HEK293 (cell line): ENCODE measurements at regions not wholly inside any gene's neighbourhood (a gene's known extent, or its start where the extent isn't known, plus 50 kb on each side); places are given as distances from the start of the nearest gene placed in this dataset.

Experiments
- CTCF ChIA-PET: fragments of 350-600 bp; formaldehyde crosslinking; extraction: SDS; loops from one replicate; lab custom pipeline; 2021; ENCODE audit warnings: antibody characterized with exemption; lab: Yijun Ruan, JAX
- POLR2A ChIA-PET: fragments of 300-600 bp; formaldehyde crosslinking; extraction: SDS; loops from one replicate; lab custom pipeline; 2020; ENCODE audit warnings: antibody characterized with exemption, inconsistent platforms; lab: Yijun Ruan, JAX
- H3K27ac ChIP-seq: fragments of 200-500 bp; sonication (Bioruptor generic); 2 replicates; pipeline ENCODE4 v1.5.1; 2014; ENCODE audit warnings: low read depth, low read length, control low read depth, inconsistent platforms; ENCODE audit errors: extremely low read depth
- H3K36me3 ChIP-seq, 2 experiments: fragments of 200-500 bp in 1 of 2; sonication (Bioruptor generic) in 1 of 2; 1 replicate in 1 of 2; 2 replicates in 1 of 2; pipeline ENCODE4 v1.5.1; 2014 to 2017; ENCODE audit warnings: inconsistent platforms in 2 of 2, low read length in 2 of 2; ENCODE audit not compliant: control insufficient read depth in 2 of 2, insufficient read depth in 1 of 2
- H3K4me1 ChIP-seq: fragments of 200-500 bp; sonication (Bioruptor generic); 2 replicates; pipeline ENCODE4 v1.5.1; 2014; ENCODE audit warnings: mild to moderate bottlenecking, low read length, inconsistent platforms; ENCODE audit not compliant: control insufficient read depth, insufficient read depth
- H3K4me3 ChIP-seq: 2 replicates; pipeline ENCODE4 v1.5.1; 2011; ENCODE audit warnings: low read depth, mild to moderate bottlenecking, control low read depth, low read length, moderate library complexity
- H3K9me3 ChIP-seq: fragments of 200-500 bp; sonication (Bioruptor generic); 2 replicates; pipeline ENCODE4 v1.5.1; 2014; ENCODE audit warnings: low read depth, low read length, inconsistent platforms; ENCODE audit not compliant: control insufficient read depth, insufficient read depth
- EGR2 ChIP-seq: fragments of 450-650 bp; formaldehyde crosslinking; IDR thresholded peaks from 2 replicates; pipeline ENCODE4 v1.5.1; 2016; ENCODE audit warnings: low read depth, missing biosample characterization, missing genetic modification characterization
- GFI1B ChIP-seq: fragments of 450-650 bp; formaldehyde crosslinking; IDR thresholded peaks from 2 replicates; pipeline ENCODE4 v1.5.1; 2016; ENCODE audit warnings: missing biosample characterization, missing genetic modification characterization
- KLF8 ChIP-seq: fragments of 450-650 bp; formaldehyde crosslinking; IDR thresholded peaks from 2 replicates; pipeline ENCODE4 v1.5.1; 2016; ENCODE audit warnings: missing biosample characterization, missing genetic modification characterization
- SETDB1 ChIP-seq: IDR thresholded peaks from one replicate; pipeline ENCODE4 v1.6.1; 2017; ENCODE audit warnings: mild to moderate bottlenecking, low read length, moderate library complexity, mixed read lengths; ENCODE audit not compliant: insufficient read length
- SP3 ChIP-seq: fragments of 450-650 bp; formaldehyde crosslinking; IDR thresholded peaks from 2 replicates; pipeline ENCODE4 v1.5.1; 2016; ENCODE audit warnings: missing biosample characterization, missing genetic modification characterization
- ZBTB8A ChIP-seq: fragments of 450-650 bp; formaldehyde crosslinking; IDR thresholded peaks from 2 replicates; pipeline ENCODE4 v1.5.1; 2016; ENCODE audit warnings: missing biosample characterization, missing genetic modification characterization
- ZFP37 ChIP-seq: fragments of 450-650 bp; formaldehyde crosslinking; IDR thresholded peaks from 2 replicates; pipeline ENCODE4 v1.5.1; 2016; ENCODE audit warnings: missing biosample characterization, missing genetic modification characterization
- ZNF10 ChIP-seq: fragments of 450-650 bp; formaldehyde crosslinking; IDR thresholded peaks from 2 replicates; pipeline ENCODE4 v1.5.1; 2017; ENCODE audit warnings: missing biosample characterization, missing genetic modification characterization
- ZNF2 ChIP-seq: fragments of 450-650 bp; formaldehyde crosslinking; IDR thresholded peaks from 2 replicates; pipeline ENCODE4 v1.5.1; 2016; ENCODE audit warnings: missing biosample characterization, missing genetic modification characterization
- ZNF274 ChIP-seq, 2 experiments: fragments of 200-500 bp in 1 of 2; fragments of 450-650 bp in 1 of 2; sonication (Bioruptor generic) in 1 of 2; formaldehyde crosslinking in 1 of 2; IDR thresholded peaks; 2 replicates each; pipeline versions ENCODE4 v1.5.1 to v1.6.1; 2014 to 2016; ENCODE audit warnings: borderline replicate concordance in 1 of 2, inconsistent platforms in 1 of 2, low read length in 1 of 2, missing biosample characterization in 1 of 2, missing genetic modification characterization in 1 of 2
- ZNF529 ChIP-seq: fragments of 450-650 bp; formaldehyde crosslinking; IDR thresholded peaks from 2 replicates; pipeline ENCODE4 v1.5.1; 2017; ENCODE audit warnings: missing genetic modification characterization, missing biosample characterization; ENCODE audit not compliant: insufficient replicate concordance
- ZNF585B ChIP-seq: fragments of 450-650 bp; formaldehyde crosslinking; IDR thresholded peaks from 2 replicates; pipeline ENCODE4 v1.5.1; 2016; ENCODE audit warnings: missing biosample characterization, missing genetic modification characterization
- ZNF596 ChIP-seq: fragments of 450-650 bp; IDR thresholded peaks from 2 replicates; pipeline ENCODE4 v1.5.0; 2018; ENCODE audit warnings: missing biosample characterization, mild to moderate bottlenecking, missing genetic modification characterization, moderate library complexity
- ZNF654 ChIP-seq: fragments of 450-650 bp; formaldehyde crosslinking; IDR thresholded peaks from 2 replicates; pipeline ENCODE4 v1.5.1; 2016; ENCODE audit warnings: low read depth, missing biosample characterization, missing genetic modification characterization
- ZNF670 ChIP-seq: fragments of 450-650 bp; formaldehyde crosslinking; IDR thresholded peaks from 2 replicates; pipeline ENCODE4 v1.5.1; 2016; ENCODE audit warnings: missing biosample characterization, missing genetic modification characterization, low read depth
- ZNF677 ChIP-seq: fragments of 450-650 bp; IDR thresholded peaks from 2 replicates; pipeline ENCODE4 v1.5.0; 2018; ENCODE audit warnings: missing biosample characterization, mild to moderate bottlenecking, missing genetic modification characterization, moderate library complexity
- ZNF830 ChIP-seq: fragments of 450-650 bp; IDR thresholded peaks from 2 replicates; pipeline ENCODE4 v1.5.0; 2018; ENCODE audit warnings: missing biosample characterization, missing genetic modification characterization, low read depth, mild to moderate bottlenecking, moderate library complexity
- TF ChIP-seq, protein P1 (sequence below): fragments of 450-650 bp; formaldehyde crosslinking; IDR thresholded peaks from 2 replicates; pipeline ENCODE4 v1.5.1; 2016; ENCODE audit warnings: missing biosample characterization, missing genetic modification characterization
- TF ChIP-seq, protein P2 (sequence below): fragments of 450-650 bp; formaldehyde crosslinking; IDR thresholded peaks from 2 replicates; pipeline ENCODE4 v1.5.1; 2016; ENCODE audit warnings: missing biosample characterization, missing genetic modification characterization, low read depth
- TF ChIP-seq, protein P3 (sequence below): fragments of 450-650 bp; formaldehyde crosslinking; IDR thresholded peaks from 2 replicates; pipeline ENCODE4 v1.5.1; 2016; ENCODE audit warnings: missing biosample characterization, missing genetic modification characterization

DNA sequence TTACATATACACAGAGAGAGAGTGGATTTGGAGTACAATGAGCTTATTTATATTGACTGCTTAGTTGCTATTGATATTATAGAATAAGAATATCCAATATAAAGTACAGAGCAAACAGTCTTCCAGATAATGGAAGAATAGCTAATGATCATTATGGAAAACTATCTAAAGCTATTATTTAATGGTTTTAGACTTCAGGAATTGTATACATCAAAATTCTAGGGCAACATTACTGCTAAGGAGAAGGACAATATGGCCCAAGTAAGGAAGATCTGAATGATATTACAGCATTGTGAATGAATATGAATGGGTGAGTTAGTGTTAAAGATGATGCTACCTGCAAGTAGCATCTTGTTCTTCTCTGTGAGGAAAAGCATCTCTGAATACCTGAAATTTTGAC is 604.2 kb upstream of the PCDH20 start:
- H3K9me3 ChIP-seq, result no peaks in the 10 kb centered on the region
- no peak overlapping the region for H3K27ac ChIP-seq
- H3K4me3 ChIP-seq, result no peak overlapping the region
- CTCF ChIA-PET, result no interaction called here
- POLR2A ChIA-PET, result no interaction called here
- H3K36me3 ChIP-seq, result no peaks in the 10 kb centered on the region
- H3K4me1 ChIP-seq, result no peaks in the 10 kb centered on the region
- TF ChIP-seq ZNF529 (tag by site-specific recombination) (no peak), EGR2 (tag by site-specific recombination) (no peak)
- TF ChIP-seq, protein P1, sequence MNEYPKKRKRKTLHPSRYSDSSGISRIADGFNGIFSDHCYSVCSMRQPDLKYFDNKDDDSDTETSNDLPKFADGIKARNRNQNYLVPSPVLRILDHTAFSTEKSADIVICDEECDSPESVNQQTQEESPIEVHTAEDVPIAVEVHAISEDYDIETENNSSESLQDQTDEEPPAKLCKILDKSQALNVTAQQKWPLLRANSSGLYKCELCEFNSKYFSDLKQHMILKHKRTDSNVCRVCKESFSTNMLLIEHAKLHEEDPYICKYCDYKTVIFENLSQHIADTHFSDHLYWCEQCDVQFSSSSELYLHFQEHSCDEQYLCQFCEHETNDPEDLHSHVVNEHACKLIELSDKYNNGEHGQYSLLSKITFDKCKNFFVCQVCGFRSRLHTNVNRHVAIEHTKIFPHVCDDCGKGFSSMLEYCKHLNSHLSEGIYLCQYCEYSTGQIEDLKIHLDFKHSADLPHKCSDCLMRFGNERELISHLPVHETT (tag by site-specific recombination), result no peak

DNA sequence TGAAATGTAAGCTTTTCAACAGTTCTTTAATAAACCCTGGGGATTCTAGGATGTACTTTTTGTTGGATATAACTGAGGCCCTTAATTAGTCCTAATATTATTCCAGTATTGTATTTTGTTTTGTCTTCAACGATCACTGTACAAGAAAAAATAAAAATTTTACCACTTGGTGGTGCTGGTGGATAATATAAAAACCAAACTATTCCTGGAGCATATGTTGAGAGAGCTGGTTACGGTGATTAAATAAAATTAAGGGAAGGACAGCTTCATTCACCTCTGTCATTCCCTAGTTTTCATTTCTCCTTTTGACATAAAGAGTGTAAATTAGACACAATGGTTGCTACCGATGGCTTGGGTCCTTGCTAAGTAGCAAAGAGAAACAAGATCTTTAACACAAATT is 598.6 kb upstream of the PCDH20 start:
- Histone ChIP-seq H3K4me3 (no peak overlapping the region), H3K4me1 (no peaks in the 10 kb centered on the region), H3K9me3 (no peaks in the 10 kb centered on the region), H3K27ac (no peak overlapping the region), H3K36me3 (no peaks in the 10 kb centered on the region)
- ChIA-PET CTCF (interaction anchor here (0.5 to 2.0 kb wide), 6 partner anchors 24 to 344 kb away, joined by 3 to 8 read pairs (median 6); no protein-coding TSS in a partner anchor), POLR2A (no interaction called here)
- no peak for TF ChIP-seq SETDB1
- peak; percentile 39 for TF ChIP-seq ZNF654 (tag by site-specific recombination)

DNA sequence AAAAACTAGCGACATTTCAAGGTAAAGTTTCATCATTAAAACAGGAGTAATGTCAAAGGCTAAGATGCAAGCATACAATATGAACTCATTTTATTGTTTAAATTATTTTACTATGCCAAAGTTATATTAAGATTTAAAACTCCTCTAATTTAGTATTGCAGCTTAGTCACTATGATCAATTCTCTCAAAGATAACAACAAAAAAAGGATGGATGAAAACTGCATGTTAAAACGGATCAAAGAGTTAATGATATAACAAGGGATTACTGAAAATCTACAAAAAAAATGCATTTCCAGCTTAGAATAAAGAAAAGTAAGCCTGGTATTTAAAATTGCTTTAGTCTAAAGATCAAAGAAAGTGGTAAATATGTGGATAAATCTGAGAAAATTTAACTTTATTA is 587.8 kb upstream of the PCDH20 start:
- Histone ChIP-seq H3K27ac (no peak overlapping the region), H3K4me3 (no peak overlapping the region), H3K4me1 (no peaks in the 10 kb centered on the region), H3K9me3 (no peaks in the 10 kb centered on the region), H3K36me3 (no peaks in the 10 kb centered on the region)
- CTCF ChIA-PET, result no interaction called here
- POLR2A ChIA-PET, result no interaction called here
- TF ChIP-seq ZNF10 (tag by site-specific recombination), result no peak
- TF ChIP-seq, protein P2, sequence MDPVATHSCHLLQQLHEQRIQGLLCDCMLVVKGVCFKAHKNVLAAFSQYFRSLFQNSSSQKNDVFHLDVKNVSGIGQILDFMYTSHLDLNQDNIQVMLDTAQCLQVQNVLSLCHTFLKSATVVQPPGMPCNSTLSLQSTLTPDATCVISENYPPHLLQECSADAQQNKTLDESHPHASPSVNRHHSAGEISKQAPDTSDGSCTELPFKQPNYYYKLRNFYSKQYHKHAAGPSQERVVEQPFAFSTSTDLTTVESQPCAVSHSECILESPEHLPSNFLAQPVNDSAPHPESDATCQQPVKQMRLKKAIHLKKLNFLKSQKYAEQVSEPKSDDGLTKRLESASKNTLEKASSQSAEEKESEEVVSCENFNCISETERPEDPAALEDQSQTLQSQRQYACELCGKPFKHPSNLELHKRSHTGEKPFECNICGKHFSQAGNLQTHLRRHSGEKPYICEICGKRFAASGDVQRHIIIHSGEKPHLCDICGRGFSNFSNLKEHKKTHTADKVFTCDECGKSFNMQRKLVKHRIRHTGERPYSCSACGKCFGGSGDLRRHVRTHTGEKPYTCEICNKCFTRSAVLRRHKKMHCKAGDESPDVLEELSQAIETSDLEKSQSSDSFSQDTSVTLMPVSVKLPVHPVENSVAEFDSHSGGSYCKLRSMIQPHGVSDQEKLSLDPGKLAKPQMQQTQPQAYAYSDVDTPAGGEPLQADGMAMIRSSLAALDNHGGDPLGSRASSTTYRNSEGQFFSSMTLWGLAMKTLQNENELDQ, result no peak
- TF ChIP-seq ZNF585B (tag by site-specific recombination), result no peak
- no peak for TF ChIP-seq ZBTB8A
- TF ChIP-seq GFI1B (tag by site-specific recombination), result no peak
- TF ChIP-seq, protein P3, sequence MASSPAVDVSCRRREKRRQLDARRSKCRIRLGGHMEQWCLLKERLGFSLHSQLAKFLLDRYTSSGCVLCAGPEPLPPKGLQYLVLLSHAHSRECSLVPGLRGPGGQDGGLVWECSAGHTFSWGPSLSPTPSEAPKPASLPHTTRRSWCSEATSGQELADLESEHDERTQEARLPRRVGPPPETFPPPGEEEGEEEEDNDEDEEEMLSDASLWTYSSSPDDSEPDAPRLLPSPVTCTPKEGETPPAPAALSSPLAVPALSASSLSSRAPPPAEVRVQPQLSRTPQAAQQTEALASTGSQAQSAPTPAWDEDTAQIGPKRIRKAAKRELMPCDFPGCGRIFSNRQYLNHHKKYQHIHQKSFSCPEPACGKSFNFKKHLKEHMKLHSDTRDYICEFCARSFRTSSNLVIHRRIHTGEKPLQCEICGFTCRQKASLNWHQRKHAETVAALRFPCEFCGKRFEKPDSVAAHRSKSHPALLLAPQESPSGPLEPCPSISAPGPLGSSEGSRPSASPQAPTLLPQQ (tag by site-specific recombination), result no peak
- no peak for TF ChIP-seq KLF8 (tag by site-specific recombination)
- no peak for TF ChIP-seq SP3 (tag by site-specific recombination)
- no peak for TF ChIP-seq ZNF677 (tag by site-specific recombination)
- no peak for TF ChIP-seq ZNF830 (tag by site-specific recombination)
- TF ChIP-seq EGR2 (tag by site-specific recombination), result no peak
- TF ChIP-seq ZFP37 (tag by site-specific recombination), result no peak
- TF ChIP-seq ZNF2 (tag by site-specific recombination), result no peak
- TF ChIP-seq ZNF596 (tag by site-specific recombination), result no peak
- TF ChIP-seq ZNF274 (IDR thresholded peaks at IDR 0.05; ENCODE audit: low read length), result no peak
- TF ChIP-seq ZNF274 (tag by site-specific recombination; IDR thresholded peaks at IDR 0.05; ENCODE audit: borderline replicate concordance), result no peak
- TF ChIP-seq ZNF670, result no peak
- TF ChIP-seq, all 188 proteins: peak for 0
